ENCODE measurements at regions not wholly inside any gene's neighbourhood (a gene's known extent, or its start where the extent isn't known, plus 50 kb on each side); places are given as distances from the start of the nearest gene placed in this dataset.
"Not testable (repeated sequence)": the region's sequence is repeated elsewhere in the genome, so short reads cannot be mapped to it uniquely, and the experiment has no call there.

DNA sequence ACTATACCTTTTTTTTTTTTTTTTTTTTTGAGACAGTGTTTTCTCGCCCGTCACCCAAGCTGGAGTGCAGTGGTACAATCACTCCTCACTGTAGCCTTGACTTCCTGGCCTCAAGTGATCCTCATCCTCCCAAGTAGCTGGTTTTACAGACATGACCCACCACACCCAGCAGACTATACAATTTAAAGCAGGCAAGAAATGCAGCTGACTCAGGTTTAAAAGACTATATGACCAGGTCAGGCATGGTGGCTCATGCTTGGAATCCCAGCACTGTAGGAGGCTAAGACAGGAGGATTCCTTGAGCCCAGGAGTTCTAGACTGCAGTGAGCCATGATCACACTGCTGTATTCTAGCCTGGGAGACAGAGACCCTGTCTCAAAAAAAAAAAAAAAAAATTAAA lies 89.5 kb upstream of the AUTS2 start:
- no peak for DNase-seq

DNA sequence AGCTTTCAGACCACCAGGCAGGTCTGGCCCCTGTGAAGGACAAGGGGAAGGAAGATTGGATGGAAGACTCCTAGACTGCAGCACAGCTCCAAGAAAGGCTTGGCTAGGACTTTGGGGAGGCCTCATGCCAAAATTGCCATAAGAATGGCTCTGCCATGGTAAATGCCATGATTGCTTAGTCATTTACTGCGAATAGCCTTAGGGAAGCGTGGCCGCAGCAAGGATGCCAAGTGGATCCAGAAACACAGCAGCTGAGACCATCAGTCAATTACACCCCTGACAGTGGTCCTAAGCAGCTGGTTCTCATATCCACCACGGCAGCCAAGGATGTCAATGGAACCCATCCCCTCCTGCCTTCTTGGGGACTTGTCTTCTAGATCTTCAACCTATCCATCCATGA lies 88.2 kb upstream of the AUTS2 start:
- DNase-seq = no peak

DNA sequence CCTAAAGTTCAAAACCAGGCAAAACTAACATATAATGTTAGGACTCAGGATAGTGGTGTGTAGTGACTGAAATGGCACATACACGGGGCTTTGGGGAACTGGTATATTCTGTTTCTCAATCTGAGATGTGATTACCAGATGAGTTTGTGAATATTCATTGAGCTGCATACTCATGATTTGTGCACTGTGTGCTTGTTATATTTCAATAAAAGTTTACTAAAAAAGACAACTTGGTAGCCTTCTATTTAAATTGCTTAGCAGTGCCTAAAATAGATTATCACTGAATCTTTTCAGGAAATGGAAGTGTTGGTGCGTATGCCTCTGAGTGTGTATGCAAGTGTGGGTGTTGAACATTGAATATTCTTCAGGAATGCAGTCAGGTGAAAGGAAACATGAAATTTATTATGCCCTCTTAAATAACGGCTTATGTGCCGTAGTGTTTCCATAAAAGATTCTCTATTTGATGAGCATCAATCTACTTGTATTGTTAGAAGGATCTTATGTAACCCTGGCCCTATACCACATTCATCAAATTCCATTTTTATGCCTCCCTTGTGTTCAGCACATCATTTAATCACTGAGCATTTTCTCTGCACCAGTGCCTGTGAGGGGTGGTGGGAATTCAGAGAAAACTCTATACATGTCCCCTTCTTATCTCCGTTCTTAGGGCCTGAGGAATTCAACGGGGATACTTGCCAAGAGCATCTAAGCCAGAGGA lies 82.6 kb upstream of the AUTS2 start:
- DNase-seq = no peak

DNA sequence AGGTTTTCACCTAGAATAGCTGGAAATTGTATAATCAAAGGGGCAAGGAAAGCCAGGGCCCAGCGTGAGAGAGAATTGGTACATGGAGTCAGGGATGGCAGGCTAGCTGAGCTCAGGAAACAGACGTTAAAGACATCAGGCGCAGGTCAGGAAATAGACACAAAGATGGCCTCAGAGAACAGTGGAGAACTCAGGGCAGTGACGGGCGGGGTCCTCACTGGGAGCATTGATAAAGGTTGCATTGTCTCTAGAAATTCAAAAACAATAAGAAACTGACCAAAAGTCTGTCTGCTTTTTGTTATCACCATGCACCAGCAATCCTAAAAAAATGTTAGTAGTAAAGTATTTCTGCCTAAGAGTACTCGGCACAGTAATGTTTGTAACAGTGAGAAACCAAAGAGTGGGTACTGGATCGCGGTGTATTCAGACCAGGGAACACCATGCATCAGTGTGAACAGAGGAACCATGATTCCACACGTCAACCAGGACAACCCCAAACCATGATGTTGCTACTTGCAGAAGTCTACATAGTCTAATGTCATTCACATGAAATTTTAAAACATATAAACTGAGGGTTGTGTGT lies 81.9 kb upstream of the AUTS2 start:
- no peak for DNase-seq

DNA sequence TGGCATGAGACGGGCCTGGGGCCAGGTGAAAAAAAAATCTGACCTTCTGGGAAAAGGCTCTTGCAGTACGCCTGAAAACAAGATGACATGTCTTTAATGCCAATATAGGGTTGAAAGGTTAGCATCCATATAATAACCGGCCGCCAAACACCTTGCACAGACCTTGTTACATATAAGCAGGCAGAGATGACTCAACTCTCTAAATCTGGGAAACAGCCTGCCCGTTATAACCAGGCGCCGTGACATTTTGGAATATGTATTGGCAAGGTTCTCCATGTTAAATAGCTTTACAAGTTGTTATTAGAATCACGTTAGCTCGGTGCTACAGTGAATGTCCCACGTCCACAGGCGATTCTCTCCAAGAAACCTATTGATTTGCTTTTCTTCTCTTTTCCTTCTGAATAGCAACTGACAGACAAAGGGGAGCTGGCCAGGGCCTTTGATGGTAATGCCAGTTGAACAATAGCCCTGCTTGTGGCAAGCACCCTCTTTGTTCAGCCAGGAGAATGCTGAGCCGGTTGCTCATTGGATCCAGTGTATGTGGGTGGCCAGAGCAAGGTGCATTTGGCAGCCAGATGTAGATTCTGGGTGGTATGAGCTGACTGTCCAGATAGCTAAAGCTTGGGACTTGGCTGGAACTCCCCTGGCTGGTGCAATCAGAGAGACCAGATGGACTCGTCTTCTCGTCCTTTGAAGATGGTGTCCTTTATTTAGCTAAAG lies 80.1 kb upstream of the AUTS2 start:
- DNase-seq = no peak

DNA sequence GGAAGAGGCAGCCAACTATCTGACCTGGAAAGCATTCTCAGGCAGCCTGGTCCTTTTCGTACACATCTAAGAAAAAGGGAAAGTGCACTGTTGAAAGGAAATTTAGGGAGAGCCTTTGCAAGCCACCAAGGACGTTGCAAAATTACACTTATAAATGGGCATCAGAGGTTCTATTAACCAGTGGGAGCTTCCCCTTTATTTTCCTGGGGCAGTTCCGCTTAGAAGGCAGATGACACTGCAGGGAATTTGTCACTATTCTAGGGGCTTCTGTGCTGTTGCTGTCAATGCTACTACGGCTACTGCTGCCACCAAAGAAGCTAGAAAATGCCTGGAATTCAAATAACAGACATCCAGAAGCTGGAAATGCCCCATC lies 79.6 kb upstream of the AUTS2 start:
- no peak for DNase-seq

DNA sequence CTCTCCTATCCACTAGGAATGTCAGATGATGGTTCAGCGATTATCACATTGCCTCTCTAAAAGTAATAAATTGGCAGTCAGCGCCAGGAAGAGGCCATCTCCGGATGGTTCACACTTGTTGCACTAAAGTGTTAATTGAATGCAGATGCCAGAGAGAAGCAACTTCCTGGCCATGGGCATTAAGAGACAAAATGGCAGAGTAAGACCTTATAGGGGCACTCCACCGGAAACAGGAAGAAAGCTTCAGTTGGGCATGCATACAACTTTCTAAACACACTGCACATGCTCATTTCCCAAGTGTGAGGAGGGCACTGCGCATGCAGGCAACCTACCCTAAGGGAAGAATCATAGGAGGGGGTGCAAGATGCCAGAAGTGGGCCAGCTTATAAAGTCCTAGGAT lies 71.7 kb upstream of the AUTS2 start:
- DNase-seq = no peak

DNA sequence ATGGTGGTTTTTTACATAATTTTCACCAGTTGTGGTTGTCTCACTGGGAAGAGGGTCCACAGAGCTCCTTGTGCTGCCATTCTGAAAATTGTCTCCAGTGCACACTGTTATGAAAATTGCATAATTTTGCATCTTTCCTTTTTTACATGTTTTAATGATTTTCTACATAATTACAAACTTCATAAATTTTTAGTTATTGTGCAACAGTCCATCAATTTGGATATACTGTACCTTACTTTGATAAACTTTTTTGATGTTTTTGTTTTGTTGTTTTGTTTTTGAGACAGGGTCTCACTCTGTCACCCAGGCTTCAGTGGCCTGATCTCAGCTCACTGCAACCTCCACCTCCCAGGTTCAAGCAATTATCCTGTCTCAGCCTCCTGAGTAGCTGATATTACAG lies 70.6 kb upstream of the AUTS2 start:
- no peak for DNase-seq

DNA sequence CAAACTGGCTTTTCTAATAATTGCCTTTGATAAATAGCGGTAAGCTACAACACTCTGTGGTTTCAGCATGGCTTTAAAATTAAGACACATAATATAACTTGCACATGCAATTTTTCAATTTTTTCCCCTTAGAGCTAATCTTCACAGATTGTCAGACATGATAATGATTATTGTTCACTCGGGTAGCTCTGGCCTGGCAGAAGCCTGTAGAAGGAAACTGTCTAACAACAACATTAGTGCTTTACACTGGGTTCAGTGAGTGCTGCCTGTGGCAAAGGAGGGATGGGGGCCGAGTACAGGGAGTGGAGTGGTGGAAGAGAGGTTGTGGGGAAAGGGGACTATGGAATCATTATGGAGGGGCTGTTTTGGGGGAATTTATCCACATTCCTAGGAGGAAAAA lies 67.2 kb upstream of the AUTS2 start:
- no peak for DNase-seq

DNA sequence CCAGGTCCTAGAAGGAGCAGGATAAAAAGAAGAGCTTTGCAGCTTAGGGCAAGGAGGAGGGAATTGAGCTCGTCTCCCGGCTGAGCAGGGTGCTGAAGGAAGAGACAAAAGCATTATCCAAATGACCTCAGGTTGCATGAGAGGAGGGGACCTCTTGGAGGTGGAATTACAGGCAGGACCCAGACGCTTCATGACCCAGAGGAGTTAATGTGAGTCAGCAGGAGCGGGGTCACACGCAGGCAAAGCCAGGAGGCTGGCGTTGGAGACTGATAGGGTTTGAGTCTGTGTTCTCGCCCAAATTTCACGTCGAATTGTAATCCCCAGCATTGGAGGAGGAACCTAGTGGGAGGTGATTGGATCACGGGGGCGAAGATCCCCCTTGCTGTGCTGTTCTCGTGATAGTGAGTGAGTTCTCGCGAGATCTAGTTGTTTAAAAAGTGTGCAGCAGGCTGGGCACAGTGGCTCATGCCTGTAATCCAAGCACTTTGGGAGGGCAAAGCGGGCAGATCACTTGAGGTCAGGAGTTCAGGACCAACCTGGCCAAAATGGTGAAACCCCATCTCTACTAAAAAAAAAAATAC lies 63.7 kb upstream of the AUTS2 start:
- no peak for DNase-seq

DNA sequence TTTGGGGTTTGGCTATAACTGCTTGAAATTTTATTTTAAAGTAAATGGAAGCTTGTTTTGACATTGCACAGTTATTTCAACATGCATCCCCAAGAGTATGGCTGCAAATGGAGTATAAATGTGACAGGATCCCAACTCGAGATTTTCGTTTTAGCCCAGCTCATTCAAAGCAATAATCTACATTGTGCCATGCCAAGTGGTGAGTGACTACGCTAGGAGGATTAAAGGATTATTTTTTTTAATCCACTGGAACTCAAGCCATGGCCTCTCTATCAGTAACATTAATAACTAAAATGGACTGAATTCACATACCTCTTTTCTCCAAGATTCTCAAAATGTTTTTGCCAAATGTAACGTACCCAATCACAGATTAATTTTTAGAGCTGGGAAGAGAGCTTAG lies 60.6 kb upstream of the AUTS2 start:
- DNase-seq = no peak

DNA sequence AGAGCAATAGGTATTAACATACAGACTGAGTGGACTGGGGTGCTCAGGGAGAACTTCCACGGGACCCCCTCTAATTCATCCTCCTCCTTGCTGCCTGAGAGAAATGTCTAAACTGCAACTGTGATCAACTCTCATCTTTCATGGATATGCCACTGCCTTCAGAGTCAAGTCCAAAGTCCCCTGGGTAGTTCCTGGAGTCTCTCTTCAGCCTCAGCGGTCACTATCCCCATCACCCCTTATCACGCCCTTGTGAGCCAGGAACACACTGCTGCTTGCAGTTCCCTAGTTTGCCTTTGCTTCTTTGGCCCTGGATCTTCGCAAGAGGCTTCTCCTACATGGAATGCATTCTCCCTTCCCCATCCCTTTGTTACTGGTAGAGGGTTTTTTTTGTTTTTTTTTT lies 58.7 kb upstream of the AUTS2 start:
- DNase-seq = no peak

DNA sequence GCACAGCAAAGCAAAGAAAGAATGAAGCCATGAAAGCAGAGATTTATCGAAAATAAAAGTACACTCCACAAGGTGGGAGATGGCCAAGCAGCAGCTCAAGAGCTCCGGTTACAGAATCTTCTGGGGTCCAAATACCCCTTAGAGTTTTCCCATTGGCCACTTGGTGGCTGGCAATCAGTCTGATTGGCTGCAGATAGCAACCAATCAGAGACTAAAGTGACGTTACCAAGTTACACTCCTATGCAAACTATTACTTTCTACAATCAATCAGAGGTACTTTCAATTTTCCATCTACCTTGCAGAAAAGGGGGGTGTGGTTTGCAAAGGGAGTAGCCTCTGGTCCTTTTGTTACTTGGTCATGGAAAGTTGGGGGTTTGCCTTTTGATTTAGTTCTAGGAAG lies 58.0 kb upstream of the AUTS2 start:
- no peak for DNase-seq

DNA sequence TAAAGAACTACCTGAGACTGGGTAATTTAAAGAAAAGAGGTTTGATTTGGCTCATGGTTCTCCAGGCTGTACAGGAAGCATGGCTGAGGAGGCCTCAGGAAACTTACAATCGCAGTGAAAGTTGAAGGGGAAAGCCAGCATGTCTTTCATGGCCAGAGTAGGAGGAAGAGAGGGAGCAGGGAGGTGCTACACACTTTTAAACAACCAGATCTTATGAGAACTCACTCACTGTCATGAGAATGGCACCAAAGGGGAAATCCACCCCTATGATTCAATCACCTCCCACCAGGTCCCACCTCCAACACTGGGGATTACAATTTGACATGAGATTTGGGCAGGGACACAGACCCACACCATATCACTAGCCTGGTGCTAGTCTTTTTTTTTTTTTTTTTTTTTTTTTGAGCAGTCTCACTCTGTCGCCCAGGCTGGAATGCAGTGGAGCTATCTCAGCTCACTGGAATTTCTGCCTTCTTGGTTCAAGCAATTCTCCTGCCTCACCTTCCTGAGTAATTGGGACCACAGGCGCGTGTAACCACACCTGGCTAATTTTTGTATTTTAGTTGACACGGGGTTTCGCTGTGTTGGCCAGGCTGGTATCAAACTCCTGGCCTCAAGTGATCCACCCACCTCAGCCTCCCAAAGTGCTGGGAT lies 56.4 kb upstream of the AUTS2 start:
- DNase-seq = not testable (repeated sequence)

DNA sequence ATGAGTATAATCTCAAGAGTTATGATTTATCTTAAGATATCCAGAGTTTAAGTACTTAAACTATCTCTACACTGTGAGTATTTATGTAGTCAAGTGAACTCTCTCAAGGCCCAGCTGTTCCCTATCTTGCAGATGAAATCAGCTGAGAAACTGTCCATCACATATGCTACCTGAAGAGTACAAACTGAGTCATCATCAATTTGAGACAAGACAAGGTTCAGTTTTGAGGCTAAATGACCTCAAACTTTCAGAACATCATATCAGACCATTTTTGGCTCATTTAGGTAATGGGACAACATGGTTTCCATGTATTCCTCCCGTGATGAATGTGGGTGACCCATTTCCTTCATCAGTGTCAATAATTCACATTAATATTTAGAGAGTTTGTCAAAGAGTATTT lies 53.1 kb upstream of the AUTS2 start:
- no peak for DNase-seq

All from AML-193 (cell line).